ENCODE measurements at regions not wholly inside any gene's neighbourhood (a gene's known extent, or its start where the extent isn't known, plus 50 kb on each side); places are given as distances from the start of the nearest gene placed in this dataset.

GRCh38 chr2:180677200-180677599 lies 303.2 kb upstream of the UBE2E3 start:
- TF ChIP-seq CTCF (IDR thresholded peaks at IDR 0.05; ENCODE audit: low read length, missing control alignments) = no peak
- no peak for DNase-seq (ENCODE audit: low read depth)
- H3K4me3 ChIP-seq (replicated peaks; ENCODE audit: low read depth, low read length) = no peak overlapping the region

GRCh38 chr2:180676520-180677025 lies 303.8 kb upstream of the UBE2E3 start:
- no peak for DNase-seq (ENCODE audit: low read depth)
- TF ChIP-seq CTCF (IDR thresholded peaks at IDR 0.05; ENCODE audit: low read length, missing control alignments) = no peak

GRCh38 chr2:180675170-180675569 lies 305.2 kb upstream of the UBE2E3 start:
- no peak for TF ChIP-seq CTCF (IDR thresholded peaks at IDR 0.05; ENCODE audit: low read length, missing control alignments)
- H3K4me3 ChIP-seq (replicated peaks; ENCODE audit: low read depth, low read length) = no peak overlapping the region
- DNase-seq (ENCODE audit: low read depth) = no peak

More at GRCh38 chr2:180676520-180677025, 303.8 kb upstream of the UBE2E3 start:
- H3K4me3 ChIP-seq (replicated peaks; ENCODE audit: low read depth, low read length) = no peak overlapping the region

GRCh38 chr2:180672377-180672776 lies 308.0 kb upstream of the UBE2E3 start:
- no peak for DNase-seq (ENCODE audit: low read depth)
- no peak overlapping the region for H3K4me3 ChIP-seq (replicated peaks; ENCODE audit: low read depth, low read length)
- no peak for TF ChIP-seq CTCF (IDR thresholded peaks at IDR 0.05; ENCODE audit: low read length, missing control alignments)

GRCh38 chr2:180670302-180671003 lies 310.0 kb upstream of the UBE2E3 start:
- no peak for TF ChIP-seq CTCF (IDR thresholded peaks at IDR 0.05; ENCODE audit: low read length, missing control alignments)
- DNase-seq (ENCODE audit: low read depth) = no peak
- no peak overlapping the region for H3K4me3 ChIP-seq (replicated peaks; ENCODE audit: low read depth, low read length)

- no peak for TF ChIP-seq CTCF (IDR thresholded peaks at IDR 0.05; ENCODE audit: low read length, missing control alignments)
- DNase-seq (ENCODE audit: low read depth) = no peak
- H3K4me3 ChIP-seq (replicated peaks; ENCODE audit: low read depth, low read length) = no peak overlapping the region
These were observed 311.4 kb upstream of the UBE2E3 start for GRCh38 chr2:180669016-180669415.

GRCh38 chr2:180664507-180664906 lies 315.9 kb upstream of the UBE2E3 start:
- DNase-seq (ENCODE audit: low read depth) = no peak
- no peak for TF ChIP-seq CTCF (IDR thresholded peaks at IDR 0.05; ENCODE audit: low read length, missing control alignments)
- H3K4me3 ChIP-seq (replicated peaks; ENCODE audit: low read depth, low read length) = no peak overlapping the region
